Neural progenitor cell (in vitro differentiated cells): ENCODE measurements at regions not wholly inside any gene's neighbourhood (a gene's known extent, or its start where the extent isn't known, plus 50 kb on each side); places are given as distances from the start of the nearest gene placed in this dataset.

Experiments used
- EZH2 ChIP-seq: fragments of 200-600 bp; sonication (generic); IDR thresholded peaks from 2 replicates; pipeline ENCODE4 v1.6.1; 2017; ENCODE audit warnings: antibody characterized with exemption, mild to moderate bottlenecking, moderate library complexity
- EZH2phosphoT487 ChIP-seq: fragments of 200-600 bp; sonication (generic); IDR thresholded peaks from 2 replicates; pipeline ENCODE4 v1.6.1; 2017; ENCODE audit warnings: antibody characterized with exemption
- TF ChIP-seq, protein P1 (sequence below): fragments of 200-600 bp; sonication (generic); IDR thresholded peaks from 2 replicates; pipeline ENCODE4 v1.5.1; 2017; ENCODE audit warnings: antibody characterized with exemption, mild to moderate bottlenecking

DNA sequence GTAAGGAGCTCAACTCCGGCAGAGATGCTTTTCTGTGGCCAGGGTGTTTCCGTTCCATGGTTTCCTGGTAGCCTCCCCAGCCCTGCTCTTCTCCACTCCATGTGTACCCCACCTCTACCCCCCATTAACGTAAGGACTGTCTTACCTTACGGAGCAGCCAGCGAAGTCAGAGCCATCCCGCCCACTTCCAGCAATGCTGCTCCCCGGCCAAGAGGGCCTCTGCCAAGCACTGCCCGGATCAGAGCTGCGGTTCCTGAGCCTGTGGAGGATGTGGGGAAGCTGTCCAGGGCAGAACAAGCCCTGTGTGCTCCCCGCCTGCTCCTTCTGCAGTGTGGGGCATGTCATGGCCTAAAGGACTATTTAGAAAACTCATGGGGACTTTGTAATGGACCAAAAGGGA is 261.2 kb downstream of the GADD45G start:
- TF ChIP-seq EZH2 (no peak), EZH2phosphoT487 (no peak)
- TF ChIP-seq, protein P1, sequence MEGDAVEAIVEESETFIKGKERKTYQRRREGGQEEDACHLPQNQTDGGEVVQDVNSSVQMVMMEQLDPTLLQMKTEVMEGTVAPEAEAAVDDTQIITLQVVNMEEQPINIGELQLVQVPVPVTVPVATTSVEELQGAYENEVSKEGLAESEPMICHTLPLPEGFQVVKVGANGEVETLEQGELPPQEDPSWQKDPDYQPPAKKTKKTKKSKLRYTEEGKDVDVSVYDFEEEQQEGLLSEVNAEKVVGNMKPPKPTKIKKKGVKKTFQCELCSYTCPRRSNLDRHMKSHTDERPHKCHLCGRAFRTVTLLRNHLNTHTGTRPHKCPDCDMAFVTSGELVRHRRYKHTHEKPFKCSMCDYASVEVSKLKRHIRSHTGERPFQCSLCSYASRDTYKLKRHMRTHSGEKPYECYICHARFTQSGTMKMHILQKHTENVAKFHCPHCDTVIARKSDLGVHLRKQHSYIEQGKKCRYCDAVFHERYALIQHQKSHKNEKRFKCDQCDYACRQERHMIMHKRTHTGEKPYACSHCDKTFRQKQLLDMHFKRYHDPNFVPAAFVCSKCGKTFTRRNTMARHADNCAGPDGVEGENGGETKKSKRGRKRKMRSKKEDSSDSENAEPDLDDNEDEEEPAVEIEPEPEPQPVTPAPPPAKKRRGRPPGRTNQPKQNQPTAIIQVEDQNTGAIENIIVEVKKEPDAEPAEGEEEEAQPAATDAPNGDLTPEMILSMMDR, result no peak
